GM12865 (cell line): ENCODE measurements at regions not wholly inside any gene's neighbourhood (a gene's known extent, or its start where the extent isn't known, plus 50 kb on each side); places are given as distances from the start of the nearest gene placed in this dataset.

ENCODE experiments used
- DNase-seq: peaks from one replicate; pipeline ENCODE4 v3.0.0; 2010; ENCODE audit warnings: low read depth
- H3K4me3 ChIP-seq: 2 replicates; pipeline ENCODE4 v1.5.1; 2011; ENCODE audit warnings: mild to moderate bottlenecking, low read depth, low read length, control low read depth
- CTCF ChIP-seq: IDR thresholded peaks from 2 replicates; pipeline ENCODE4 v1.5.1; 2011; ENCODE audit warnings: low read length, control low read depth, low read depth, inconsistent platforms; ENCODE audit not compliant: insufficient read depth; ENCODE audit errors: missing control alignments

GRCh38 chr5:125331987-125332598 is 585.7 kb upstream of the ZNF608 start:
- H3K4me3 ChIP-seq: no peak overlapping the region
- TF ChIP-seq CTCF: no peak
- DNase-seq: no peak

DNA sequence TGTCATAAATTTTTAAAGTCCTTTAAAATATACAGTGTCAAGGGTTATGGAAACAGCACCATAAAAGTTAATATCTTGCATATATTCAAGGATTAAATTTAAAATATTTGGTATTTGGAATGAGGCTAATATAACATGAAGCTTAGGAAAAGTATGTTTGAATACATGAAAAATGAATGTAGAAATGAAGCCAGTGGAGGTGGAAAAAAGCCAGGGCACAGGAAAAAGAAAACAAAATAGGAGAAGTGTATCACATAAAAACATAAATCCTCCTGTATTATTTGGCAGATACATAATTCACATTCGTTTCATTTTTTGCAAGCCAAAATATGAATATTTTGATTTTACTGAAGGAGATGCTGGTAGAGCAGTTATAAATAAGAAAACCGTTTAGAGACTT is 587.0 kb upstream of the ZNF608 start:
- H3K4me3 ChIP-seq: no peak overlapping the region
- TF ChIP-seq CTCF: no peak
- DNase-seq: no peak

GRCh38 chr5:125336401-125336800 is 590.0 kb upstream of the ZNF608 start:
- TF ChIP-seq CTCF: no peak
- H3K4me3 ChIP-seq: no peak overlapping the region
- DNase-seq: no peak

GRCh38 chr5:125337294-125337693 is 590.9 kb upstream of the ZNF608 start:
- H3K4me3 ChIP-seq: no peak overlapping the region
- TF ChIP-seq CTCF: no peak
- no peak for DNase-seq

DNA sequence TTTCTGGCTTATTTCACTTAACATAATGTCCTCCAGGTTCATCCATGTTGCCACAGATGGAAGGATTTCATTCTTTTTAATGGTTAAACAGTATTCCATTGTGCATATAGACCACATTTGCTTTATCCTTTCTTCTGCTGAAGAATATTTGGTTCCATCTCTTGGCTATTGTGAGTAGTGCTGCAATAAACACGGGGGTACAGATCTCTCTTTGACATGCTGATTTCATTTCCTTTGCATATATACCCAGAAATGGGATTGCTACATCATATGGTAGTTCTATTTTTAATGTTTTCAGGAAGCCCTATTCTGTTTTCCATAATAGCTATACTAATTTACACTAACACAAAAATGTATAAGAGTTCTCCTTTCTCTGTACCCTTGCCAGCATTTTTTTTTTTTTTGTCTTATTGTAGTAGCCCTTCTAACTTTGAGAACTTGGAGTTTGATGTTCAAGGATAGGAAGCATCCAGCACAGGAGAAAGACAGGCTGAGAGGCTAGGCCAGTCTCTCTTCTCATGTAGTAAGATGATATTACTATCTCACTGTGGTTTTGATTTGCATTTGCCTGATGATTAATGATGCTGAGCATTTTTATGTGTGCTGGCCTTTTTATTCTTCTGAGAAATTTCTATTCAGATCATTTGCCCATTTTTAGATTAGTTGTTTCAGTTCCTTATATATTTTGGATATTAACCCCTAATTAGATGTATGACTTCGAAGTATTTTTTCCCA is 592.2 kb upstream of the ZNF608 start:
- no peak for TF ChIP-seq CTCF
- H3K4me3 ChIP-seq: no peak overlapping the region
- no peak for DNase-seq

GRCh38 chr5:125341436-125341835 is 595.0 kb upstream of the ZNF608 start:
- no peak for DNase-seq
- H3K4me3 ChIP-seq: no peak overlapping the region
- no peak for TF ChIP-seq CTCF

DNA sequence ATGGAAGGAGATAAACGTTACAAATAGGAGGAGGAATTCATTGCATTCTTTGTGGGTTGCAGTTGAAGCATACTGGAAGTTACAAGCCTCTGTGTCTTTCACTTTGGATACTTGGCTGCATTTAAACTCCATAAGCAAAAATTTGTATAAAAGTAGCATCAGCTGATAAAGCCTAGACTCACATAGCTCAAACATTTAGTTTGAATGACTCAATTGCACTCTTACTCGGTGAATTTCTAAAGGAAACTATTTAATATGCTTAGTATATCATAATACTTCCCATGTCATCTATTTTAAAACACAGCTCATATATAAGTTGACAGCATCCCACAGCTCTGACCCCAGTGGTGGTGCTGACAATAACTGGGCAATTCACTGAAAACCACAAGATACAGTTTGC is 596.6 kb upstream of the ZNF608 start:
- no peak for DNase-seq
- no peak for TF ChIP-seq CTCF
- H3K4me3 ChIP-seq: no peak overlapping the region
